Fibroblast of lung (primary cell): ENCODE measurements at regions not wholly inside any gene's neighbourhood (a gene's known extent, or its start where the extent isn't known, plus 50 kb on each side); places are given as distances from the start of the nearest gene placed in this dataset.

Experiments used
- DNase-seq, 2 donors: peaks; one replicate each; pipeline versions ENCODE4 v3.0.0 to v3.0.0-alpha.2; 2010; ENCODE audit warnings: low read depth in 2 of 2
- H2AFZ ChIP-seq: 2 replicates; pipeline ENCODE4 v1.5.1; 2012; ENCODE audit warnings: low read length, control low read depth, inconsistent platforms
- H3K27ac ChIP-seq: 2 replicates; pipeline ENCODE4 v1.5.1; 2011; ENCODE audit warnings: low read length, control low read depth; ENCODE audit not compliant: insufficient read depth
- H3K27me3 ChIP-seq: 2 replicates; pipeline ENCODE4 v1.5.1; 2011; ENCODE audit warnings: mild to moderate bottlenecking, low read length; ENCODE audit not compliant: control insufficient read depth, insufficient read depth
- H3K36me3 ChIP-seq: 2 replicates; pipeline ENCODE4 v1.5.1; 2011; ENCODE audit warnings: low read length; ENCODE audit not compliant: control insufficient read depth, insufficient read depth
- H3K4me1 ChIP-seq: 2 replicates; pipeline ENCODE4 v1.5.1; 2011; ENCODE audit warnings: low read length; ENCODE audit not compliant: control insufficient read depth, insufficient read depth; ENCODE audit errors: extremely low read depth
- H3K4me2 ChIP-seq: 2 replicates; pipeline ENCODE4 v1.5.1; 2011; ENCODE audit warnings: low read length, control low read depth; ENCODE audit not compliant: insufficient read depth; ENCODE audit errors: extremely low read depth
- H3K4me3 ChIP-seq, 4 experiments: fragments of 200-600 bp in 1 of 4; sonication (generic) in 1 of 4; replicated peaks in 1 of 4; 2 replicates each; pipeline ENCODE4 v1.5.1; 2011 to 2016; ENCODE audit warnings: low read length in 4 of 4, low read depth in 3 of 4, mild to moderate bottlenecking in 3 of 4, control low read depth in 2 of 4, inconsistent platforms in 1 of 4, mixed read lengths in 1 of 4; ENCODE audit not compliant: insufficient read depth in 1 of 4; ENCODE audit errors: control extremely low read depth in 1 of 4
- H3K79me2 ChIP-seq: 2 replicates; pipeline ENCODE4 v1.5.1; 2012; ENCODE audit warnings: mild to moderate bottlenecking, low read length, inconsistent platforms; ENCODE audit not compliant: control insufficient read depth, insufficient read depth
- H3K9ac ChIP-seq: 2 replicates; pipeline ENCODE4 v1.5.1; 2011; ENCODE audit warnings: mild to moderate bottlenecking, low read length, control low read depth; ENCODE audit not compliant: insufficient read depth
- H3K9me3 ChIP-seq: 2 replicates; pipeline ENCODE4 v1.5.1; 2012; ENCODE audit warnings: low read depth, low read length; ENCODE audit not compliant: control insufficient read depth, insufficient read depth
- H4K20me1 ChIP-seq: 2 replicates; pipeline ENCODE4 v1.5.1; 2011; ENCODE audit warnings: low read length; ENCODE audit not compliant: control insufficient read depth, insufficient read depth; ENCODE audit errors: extremely low read depth
- EZH2 ChIP-seq: IDR thresholded peaks from 2 replicates; pipeline ENCODE4 v1.5.1; 2012; ENCODE audit warnings: low read length, control low read depth, mild to moderate bottlenecking; ENCODE audit errors: missing control alignments
- TF ChIP-seq, protein P1 (sequence below), 2 donors: IDR thresholded peaks in 1 of 2; conservative IDR thresholded peaks in 1 of 2; 1 replicate in 1 of 2; 2 replicates in 1 of 2; pipeline ENCODE4 v1.5.1; 2011 to 2012; ENCODE audit warnings: low read length in 2 of 2, control low read depth in 1 of 2, inconsistent platforms in 1 of 2, low read depth in 1 of 2, mild to moderate bottlenecking in 1 of 2

DNA sequence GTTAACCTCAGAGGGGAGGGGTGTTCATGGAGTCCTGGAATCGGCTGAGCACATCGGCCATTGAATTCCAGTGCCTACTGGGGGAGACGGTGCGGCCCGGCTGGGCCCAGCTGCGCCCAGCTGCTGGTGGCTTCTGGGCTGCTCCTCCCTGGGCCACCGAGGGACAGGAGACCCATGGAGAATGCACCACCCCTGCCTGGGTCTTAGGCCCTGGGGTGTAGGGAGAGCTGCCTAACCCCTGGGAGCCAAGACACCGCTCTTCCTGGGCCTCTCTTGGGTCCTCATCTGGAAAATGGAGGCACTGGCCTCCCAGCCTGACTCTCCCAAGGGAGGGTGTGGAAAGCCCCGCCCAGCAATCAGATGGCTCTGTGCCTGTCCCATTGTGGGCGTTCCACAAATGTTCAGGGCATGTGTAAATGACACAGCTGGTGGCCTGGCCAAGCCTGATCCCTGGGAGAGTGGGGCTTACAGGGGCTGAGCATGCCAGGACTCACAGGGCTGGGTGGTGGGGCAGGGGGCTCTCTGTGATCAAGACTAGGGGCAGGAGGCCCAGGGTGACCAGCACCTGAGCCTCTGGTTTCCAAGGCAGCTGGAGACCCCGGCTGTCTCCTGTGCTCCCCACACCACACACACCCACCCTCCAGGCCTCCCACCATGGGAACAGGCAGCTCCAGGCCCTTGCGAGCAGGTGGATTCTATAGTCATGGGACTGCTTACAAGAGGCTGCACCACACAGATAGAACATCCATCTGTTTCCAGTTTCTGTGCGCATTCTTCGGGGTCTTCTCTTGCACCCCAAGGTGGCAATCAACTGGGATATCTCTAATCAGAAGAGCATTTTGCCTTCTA, 150.9 kb downstream of the URI1 start:
- Histone ChIP-seq H3K27me3 (no peaks in the 10 kb centered on the region), H3K4me2 (no peak overlapping the region), H3K36me3 (no peaks in the 10 kb centered on the region), H2AFZ (no peak overlapping the region), H3K4me3 (no peak overlapping the region), H3K9me3 (no peaks in the 10 kb centered on the region), H3K4me1 (no peaks in the 10 kb centered on the region), H3K79me2 (no peaks in the 10 kb centered on the region), H4K20me1 (no peaks in the 10 kb centered on the region), H3K9ac (no peak overlapping the region), H3K27ac (no peak overlapping the region)
- TF ChIP-seq EZH2, result no peak
- TF ChIP-seq, protein P1, sequence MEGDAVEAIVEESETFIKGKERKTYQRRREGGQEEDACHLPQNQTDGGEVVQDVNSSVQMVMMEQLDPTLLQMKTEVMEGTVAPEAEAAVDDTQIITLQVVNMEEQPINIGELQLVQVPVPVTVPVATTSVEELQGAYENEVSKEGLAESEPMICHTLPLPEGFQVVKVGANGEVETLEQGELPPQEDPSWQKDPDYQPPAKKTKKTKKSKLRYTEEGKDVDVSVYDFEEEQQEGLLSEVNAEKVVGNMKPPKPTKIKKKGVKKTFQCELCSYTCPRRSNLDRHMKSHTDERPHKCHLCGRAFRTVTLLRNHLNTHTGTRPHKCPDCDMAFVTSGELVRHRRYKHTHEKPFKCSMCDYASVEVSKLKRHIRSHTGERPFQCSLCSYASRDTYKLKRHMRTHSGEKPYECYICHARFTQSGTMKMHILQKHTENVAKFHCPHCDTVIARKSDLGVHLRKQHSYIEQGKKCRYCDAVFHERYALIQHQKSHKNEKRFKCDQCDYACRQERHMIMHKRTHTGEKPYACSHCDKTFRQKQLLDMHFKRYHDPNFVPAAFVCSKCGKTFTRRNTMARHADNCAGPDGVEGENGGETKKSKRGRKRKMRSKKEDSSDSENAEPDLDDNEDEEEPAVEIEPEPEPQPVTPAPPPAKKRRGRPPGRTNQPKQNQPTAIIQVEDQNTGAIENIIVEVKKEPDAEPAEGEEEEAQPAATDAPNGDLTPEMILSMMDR (conservative IDR thresholded peaks at IDR 0.05 in 1 of 2, IDR thresholded peaks at IDR 0.05 in 1 of 2; ENCODE audit: low read depth in 1 of 2, low read length in 2 of 2), result no peak
- no peak for DNase-seq

DNA sequence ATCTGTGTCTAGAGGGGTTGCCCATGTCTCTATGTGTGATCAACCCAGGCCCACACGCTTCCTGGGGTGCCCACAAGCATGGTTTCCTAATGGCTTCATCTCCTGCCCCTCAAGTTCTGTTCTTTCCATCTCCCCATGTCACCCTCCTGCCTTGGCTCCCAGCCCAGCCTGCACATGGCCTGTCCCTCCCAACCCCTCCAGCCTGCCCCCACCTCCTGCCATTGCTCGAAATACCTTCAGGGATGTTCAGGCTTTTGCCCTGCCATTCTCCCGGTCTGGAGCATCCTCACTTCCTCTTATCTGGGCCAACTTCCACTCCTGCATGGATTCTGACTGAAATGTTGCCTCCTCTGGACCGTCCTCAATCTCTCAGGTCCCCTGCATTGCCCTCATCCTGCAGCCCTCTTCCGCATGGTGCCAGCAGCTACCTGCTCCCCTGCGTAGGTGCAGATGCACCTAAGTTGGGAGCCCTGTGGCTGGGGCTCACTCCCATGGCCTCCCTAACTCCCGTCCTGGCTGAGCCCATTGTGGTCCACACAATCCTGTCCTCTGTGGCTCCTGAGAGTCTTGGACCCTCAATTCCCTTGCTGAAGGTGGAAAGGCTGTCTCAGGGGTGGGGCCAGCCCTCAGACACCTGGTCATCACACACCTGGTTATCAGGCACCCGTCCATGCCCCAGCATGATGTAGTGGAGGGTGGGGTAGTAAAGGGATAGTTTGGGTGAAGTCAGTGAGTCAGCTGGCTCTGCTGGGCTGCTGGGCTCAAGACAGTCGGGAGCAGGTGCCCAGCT, 152.1 kb downstream of the URI1 start:
- no peaks in the 10 kb centered on the region for H3K79me2 ChIP-seq
- H3K27ac ChIP-seq, result no peak overlapping the region
- no peak for DNase-seq
- H3K9ac ChIP-seq, result no peak overlapping the region
- H4K20me1 ChIP-seq, result no peaks in the 10 kb centered on the region
- no peaks in the 10 kb centered on the region for H3K4me1 ChIP-seq
- H2AFZ ChIP-seq, result no peak overlapping the region
- H3K27me3 ChIP-seq, result no peaks in the 10 kb centered on the region
- H3K4me2 ChIP-seq, result no peak overlapping the region
- no peaks in the 10 kb centered on the region for H3K36me3 ChIP-seq
- no peak for TF ChIP-seq EZH2
- TF ChIP-seq, protein P1 (conservative IDR thresholded peaks at IDR 0.05 in 1 of 2, IDR thresholded peaks at IDR 0.05 in 1 of 2; ENCODE audit: low read depth in 1 of 2, low read length in 2 of 2), result no peak
- H3K9me3 ChIP-seq, result no peaks in the 10 kb centered on the region
- H3K4me3 ChIP-seq, result no peak overlapping the region

DNA sequence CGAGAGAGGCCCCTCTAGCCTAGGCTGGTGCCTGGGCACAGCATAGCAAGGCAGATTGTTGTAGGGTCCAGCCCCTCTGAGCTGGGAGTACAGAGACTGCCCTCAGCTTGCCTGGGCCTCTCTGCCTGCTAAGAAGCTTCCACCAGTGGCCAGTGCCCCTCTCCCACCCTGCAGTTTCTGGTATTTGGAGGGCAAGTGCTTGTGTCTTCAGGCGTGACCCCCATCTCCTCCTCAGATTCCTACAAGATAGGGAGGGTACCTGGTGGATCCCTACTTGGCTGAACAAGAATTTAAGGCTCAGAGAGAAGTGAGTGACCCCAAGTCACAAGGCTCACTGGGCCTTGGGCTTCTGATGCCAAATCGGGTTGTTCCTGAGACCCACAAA, 152.7 kb downstream of the URI1 start:
- no peaks in the 10 kb centered on the region for H3K4me1 ChIP-seq
- TF ChIP-seq, protein P1 (conservative IDR thresholded peaks at IDR 0.05 in 1 of 2, IDR thresholded peaks at IDR 0.05 in 1 of 2; ENCODE audit: low read depth in 1 of 2, low read length in 2 of 2), result no peak
- no peak for TF ChIP-seq EZH2
- no peaks in the 10 kb centered on the region for H3K36me3 ChIP-seq
- no peaks in the 10 kb centered on the region for H3K9me3 ChIP-seq
- H3K79me2 ChIP-seq, result no peaks in the 10 kb centered on the region
- H4K20me1 ChIP-seq, result no peaks in the 10 kb centered on the region
- no peak overlapping the region for H3K4me3 ChIP-seq
- no peaks in the 10 kb centered on the region for H3K27me3 ChIP-seq
- no peak for DNase-seq
- no peak overlapping the region for H2AFZ ChIP-seq
- H3K4me2 ChIP-seq, result no peak overlapping the region
- H3K9ac ChIP-seq, result no peak overlapping the region
- no peak overlapping the region for H3K27ac ChIP-seq
